ENCODE measurements at regions not wholly inside any gene's neighbourhood (a gene's known extent, or its start where the extent isn't known, plus 50 kb on each side); places are given as distances from the start of the nearest gene placed in this dataset.

DNA sequence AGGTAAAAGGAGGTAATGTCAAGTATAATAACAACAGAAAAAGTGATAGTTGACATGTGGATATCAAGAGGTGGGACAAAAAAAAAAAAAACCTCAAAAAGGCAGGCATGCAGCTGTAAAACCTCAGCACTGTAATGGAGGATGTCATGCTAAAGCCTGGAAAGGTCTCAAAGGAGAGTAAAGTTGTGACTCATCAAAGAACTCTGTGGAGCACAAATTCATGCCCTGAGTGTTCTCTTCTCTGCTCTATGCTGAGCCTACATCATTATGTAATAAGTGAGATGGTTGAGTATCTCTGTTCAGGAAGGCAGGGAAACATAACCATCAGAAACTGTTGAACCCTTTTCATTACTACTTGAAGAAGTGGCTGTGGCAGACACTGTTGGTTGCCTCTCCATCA, 597.8 kb downstream of the BCOR start:
- H3K36me3 ChIP-seq (ENCODE audit: control insufficient read depth, insufficient read depth, low read length, severe bottlenecking): no peaks in the 10 kb centered on the region
- H3K9ac ChIP-seq (ENCODE audit: low read length): no peak overlapping the region
- H3K9me3 ChIP-seq (ENCODE audit: control insufficient read depth, low read length): peaks cover 8% of the 10 kb centered on the region
- peaks cover 8% of the 10 kb centered on the region for H3K4me1 ChIP-seq (ENCODE audit: control insufficient read depth, insufficient read depth, low read length)
- peaks cover 28% of the 10 kb centered on the region for H3K27me3 ChIP-seq (replicated peaks; ENCODE audit: control insufficient read depth, insufficient read depth, low read length)
- no peak overlapping the region for H3K4me3 ChIP-seq (ENCODE audit: low read length)
- no peak for DNase-seq (ENCODE audit: low read depth)

DNA sequence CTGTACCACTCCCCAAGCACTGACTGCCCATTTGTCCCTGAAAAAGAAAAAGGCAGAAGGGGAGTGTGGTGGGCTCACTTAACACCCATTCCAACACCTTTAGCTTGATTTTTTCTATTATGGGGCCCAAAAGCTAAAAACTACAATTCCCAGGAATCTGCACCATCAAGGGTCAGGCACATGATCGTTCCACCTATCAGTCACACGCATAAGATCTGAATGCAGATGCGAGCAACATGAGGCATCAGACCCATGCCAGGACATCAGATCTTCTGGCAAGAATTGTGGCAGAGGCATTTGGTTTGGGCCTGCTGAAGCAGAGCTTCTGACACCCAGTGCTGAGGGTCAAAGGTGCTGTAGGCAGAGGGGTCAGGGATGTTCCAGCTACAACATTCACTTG, 595.9 kb downstream of the BCOR start:
- H3K36me3 ChIP-seq (ENCODE audit: control insufficient read depth, insufficient read depth, low read length, severe bottlenecking): no peaks in the 10 kb centered on the region
- peaks cover 24% of the 10 kb centered on the region for H3K27me3 ChIP-seq (replicated peaks; ENCODE audit: control insufficient read depth, insufficient read depth, low read length)
- H3K9me3 ChIP-seq (ENCODE audit: control insufficient read depth, low read length): peaks cover 8% of the 10 kb centered on the region
- no peak for DNase-seq (ENCODE audit: low read depth)
- H3K4me1 ChIP-seq (ENCODE audit: control insufficient read depth, insufficient read depth, low read length): peaks cover 12% of the 10 kb centered on the region
- H3K9ac ChIP-seq (ENCODE audit: low read length): no peak overlapping the region
- no peak overlapping the region for H3K4me3 ChIP-seq (ENCODE audit: low read length)

DNA sequence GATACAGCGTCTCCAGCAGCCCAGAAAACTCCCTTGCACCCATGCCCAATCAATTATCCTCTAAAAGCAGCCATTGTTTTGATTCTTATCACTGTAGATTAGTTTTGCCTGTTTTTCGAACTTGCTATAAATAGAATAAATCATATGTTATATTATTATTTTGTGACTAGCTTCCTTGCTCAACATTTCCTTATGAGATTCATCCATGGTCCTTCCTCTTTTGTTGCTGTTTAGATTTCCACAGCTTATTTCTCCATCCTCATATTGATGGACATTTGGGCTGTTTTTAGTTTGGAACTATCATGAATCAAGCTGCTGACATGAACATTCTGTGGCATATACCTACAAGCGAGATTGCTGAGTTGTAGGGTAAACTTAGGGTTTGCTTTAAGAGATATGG, 595.3 kb downstream of the BCOR start:
- DNase-seq (ENCODE audit: low read depth): no peak

DNA sequence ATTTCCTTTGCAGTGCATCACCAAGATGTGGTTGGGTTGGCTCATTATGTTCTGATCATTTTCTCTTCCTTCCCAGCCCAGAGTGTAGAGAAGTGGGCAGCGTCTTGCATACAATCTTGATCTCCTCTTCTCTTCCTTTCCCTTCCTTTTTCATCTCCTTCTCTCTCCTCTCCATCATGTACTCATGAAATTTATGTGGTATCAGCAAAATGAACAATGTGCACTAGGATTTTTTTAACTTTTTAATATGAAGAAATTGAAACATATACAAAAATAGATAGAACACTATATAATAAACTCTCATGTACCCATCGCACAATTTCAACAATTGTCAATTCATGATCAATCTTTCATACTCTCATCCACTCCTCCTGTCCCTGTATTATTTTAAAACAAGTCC, 593.5 kb downstream of the BCOR start:
- peaks cover 6% of the 10 kb centered on the region for H3K4me1 ChIP-seq (ENCODE audit: control insufficient read depth, insufficient read depth, low read length)
- H3K4me3 ChIP-seq (ENCODE audit: low read length): no peak overlapping the region
- DNase-seq (ENCODE audit: low read depth): no peak
- peaks cover 21% of the 10 kb centered on the region for H3K27me3 ChIP-seq (replicated peaks; ENCODE audit: control insufficient read depth, insufficient read depth, low read length)
- H3K36me3 ChIP-seq (ENCODE audit: control insufficient read depth, insufficient read depth, low read length, severe bottlenecking): no peaks in the 10 kb centered on the region
- H3K9me3 ChIP-seq (ENCODE audit: control insufficient read depth, low read length): peaks cover 22% of the 10 kb centered on the region
- no peak overlapping the region for H3K9ac ChIP-seq (ENCODE audit: low read length)

More for the DNA sequence above, 595.3 kb downstream of the BCOR start:
- Histone ChIP-seq H3K4me1 (ENCODE audit: control insufficient read depth, insufficient read depth, low read length) (peaks cover 12% of the 10 kb centered on the region), H3K9ac (ENCODE audit: low read length) (no peak overlapping the region), H3K36me3 (ENCODE audit: control insufficient read depth, insufficient read depth, low read length, severe bottlenecking) (no peaks in the 10 kb centered on the region), H3K27me3 (replicated peaks; ENCODE audit: control insufficient read depth, insufficient read depth, low read length) (peaks cover 24% of the 10 kb centered on the region), H3K9me3 (ENCODE audit: control insufficient read depth, low read length) (peaks cover 8% of the 10 kb centered on the region), H3K4me3 (ENCODE audit: low read length) (no peak overlapping the region)

DNA sequence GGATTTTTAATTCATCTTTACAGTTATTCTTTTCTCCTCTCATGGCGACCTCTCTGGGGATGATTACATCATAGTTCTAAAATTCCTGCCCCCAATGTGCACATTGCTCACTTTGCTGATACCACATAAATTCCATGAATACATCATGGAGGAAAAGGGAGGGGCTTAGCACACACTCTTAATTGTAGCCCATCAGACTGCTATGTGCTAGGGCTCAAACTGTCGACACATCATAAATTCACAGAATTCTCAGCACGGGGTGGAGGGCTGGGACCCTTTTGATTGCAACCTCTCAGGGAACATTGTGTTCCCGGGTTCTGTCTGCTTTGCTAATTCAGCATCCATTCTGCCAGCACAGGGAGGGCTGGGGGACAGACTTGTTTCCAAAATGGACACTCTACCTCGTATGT, 592.9 kb downstream of the BCOR start:
- peaks cover 6% of the 10 kb centered on the region for H3K4me1 ChIP-seq (ENCODE audit: control insufficient read depth, insufficient read depth, low read length)
- H3K36me3 ChIP-seq (ENCODE audit: control insufficient read depth, insufficient read depth, low read length, severe bottlenecking): no peaks in the 10 kb centered on the region
- no peak overlapping the region for H3K4me3 ChIP-seq (ENCODE audit: low read length)
- no peak overlapping the region for H3K9ac ChIP-seq (ENCODE audit: low read length)
- no peak for DNase-seq (ENCODE audit: low read depth)
- H3K27me3 ChIP-seq (replicated peaks; ENCODE audit: control insufficient read depth, insufficient read depth, low read length): peaks cover 21% of the 10 kb centered on the region
- H3K9me3 ChIP-seq (ENCODE audit: control insufficient read depth, low read length): peaks cover 28% of the 10 kb centered on the region

DNA sequence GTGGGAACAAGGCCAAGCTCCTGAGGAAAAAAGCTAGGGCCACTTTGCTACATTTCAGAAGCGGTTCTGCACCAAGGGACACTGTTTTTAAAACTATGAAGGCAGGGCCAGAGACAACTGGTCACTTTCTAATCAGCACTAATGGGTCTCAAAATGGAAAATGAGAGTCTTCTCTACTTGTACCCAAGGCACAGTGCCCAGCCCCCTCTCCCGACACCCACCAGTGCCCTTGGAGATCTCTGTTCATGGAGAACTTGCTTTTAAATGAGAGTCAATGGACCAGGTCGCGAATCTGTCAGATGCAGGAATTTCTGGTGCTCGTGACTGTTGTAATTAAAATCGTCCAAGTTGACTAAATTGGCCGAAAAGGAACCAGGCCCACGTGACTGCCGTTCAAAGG, 591.6 kb downstream of the BCOR start:
- Histone ChIP-seq H3K4me3 (ENCODE audit: low read length) (no peak overlapping the region), H3K9me3 (ENCODE audit: control insufficient read depth, low read length) (peaks cover 30% of the 10 kb centered on the region), H3K4me1 (ENCODE audit: control insufficient read depth, insufficient read depth, low read length) (peaks cover 6% of the 10 kb centered on the region), H3K36me3 (ENCODE audit: control insufficient read depth, insufficient read depth, low read length, severe bottlenecking) (no peaks in the 10 kb centered on the region), H3K27me3 (replicated peaks; ENCODE audit: control insufficient read depth, insufficient read depth, low read length) (peaks cover 15% of the 10 kb centered on the region), H3K9ac (ENCODE audit: low read length) (no peak overlapping the region)
- no peak for DNase-seq (ENCODE audit: low read depth)

DNA sequence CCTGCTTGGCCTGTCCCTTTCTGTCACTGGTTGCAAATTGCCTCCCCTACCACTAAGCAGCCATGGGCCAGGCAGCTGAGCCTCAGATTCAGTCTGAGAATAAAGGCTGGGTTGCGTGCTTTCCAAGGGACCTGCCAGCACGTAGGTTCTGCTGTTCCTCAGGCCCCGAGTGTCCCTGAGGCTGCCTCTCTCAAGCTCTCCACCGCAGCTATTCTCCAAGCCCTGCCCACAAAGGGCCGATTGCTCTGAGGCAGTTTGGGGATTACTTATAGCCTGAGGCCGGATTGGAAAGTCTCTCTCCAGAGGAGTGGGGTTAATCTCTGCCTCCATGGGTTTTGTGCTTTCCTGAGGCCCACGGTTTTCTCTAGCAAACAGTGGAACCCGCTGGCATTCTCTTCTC, 590.7 kb downstream of the BCOR start:
- Histone ChIP-seq H3K27me3 (replicated peaks; ENCODE audit: control insufficient read depth, insufficient read depth, low read length) (peaks cover 15% of the 10 kb centered on the region), H3K9me3 (ENCODE audit: control insufficient read depth, low read length) (peaks cover 30% of the 10 kb centered on the region), H3K4me1 (ENCODE audit: control insufficient read depth, insufficient read depth, low read length) (peaks cover 6% of the 10 kb centered on the region), H3K36me3 (ENCODE audit: control insufficient read depth, insufficient read depth, low read length, severe bottlenecking) (no peaks in the 10 kb centered on the region), H3K9ac (ENCODE audit: low read length) (no peak overlapping the region), H3K4me3 (ENCODE audit: low read length) (no peak overlapping the region)
- no peak for DNase-seq (ENCODE audit: low read depth)

DNA sequence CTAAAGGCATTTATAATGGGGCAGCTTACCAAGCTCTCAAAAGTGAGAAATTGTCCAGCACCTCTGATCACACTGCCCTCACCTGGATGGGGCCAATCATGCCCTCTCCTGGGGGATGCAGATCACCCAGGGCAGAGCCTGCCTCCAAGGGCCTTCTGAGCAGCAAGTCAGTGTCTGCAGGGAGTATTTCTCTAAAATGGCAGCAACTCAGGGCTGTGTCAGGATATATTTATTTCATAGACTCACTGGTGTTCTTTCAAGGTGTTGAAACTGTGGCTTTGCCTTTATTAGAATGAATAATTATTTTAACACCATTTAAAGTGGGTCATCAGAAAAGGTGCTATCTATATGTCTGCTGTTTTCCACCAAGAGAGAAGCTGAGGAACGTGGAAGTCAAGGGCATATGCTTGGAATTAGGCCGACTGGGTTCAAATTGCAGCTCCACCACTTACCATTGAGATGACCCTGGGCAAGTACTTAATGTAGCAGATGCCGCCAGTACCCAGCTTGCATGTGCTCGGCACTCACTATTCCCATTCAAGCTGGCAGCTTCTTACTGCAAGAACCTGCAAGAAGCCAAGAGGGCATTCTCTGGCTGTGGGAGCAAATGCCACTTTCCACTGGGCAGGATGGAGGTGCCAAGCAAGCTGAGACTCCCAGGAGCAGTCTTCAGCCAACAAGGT, 590.0 kb downstream of the BCOR start:
- Histone ChIP-seq H3K9ac (ENCODE audit: low read length) (no peak overlapping the region), H3K4me1 (ENCODE audit: control insufficient read depth, insufficient read depth, low read length) (peaks cover 6% of the 10 kb centered on the region), H3K36me3 (ENCODE audit: control insufficient read depth, insufficient read depth, low read length, severe bottlenecking) (no peaks in the 10 kb centered on the region), H3K27me3 (replicated peaks; ENCODE audit: control insufficient read depth, insufficient read depth, low read length) (peaks cover 15% of the 10 kb centered on the region), H3K4me3 (ENCODE audit: low read length) (no peak overlapping the region), H3K9me3 (ENCODE audit: control insufficient read depth, low read length) (peaks cover 30% of the 10 kb centered on the region)
- DNase-seq (ENCODE audit: low read depth): no peak

DNA sequence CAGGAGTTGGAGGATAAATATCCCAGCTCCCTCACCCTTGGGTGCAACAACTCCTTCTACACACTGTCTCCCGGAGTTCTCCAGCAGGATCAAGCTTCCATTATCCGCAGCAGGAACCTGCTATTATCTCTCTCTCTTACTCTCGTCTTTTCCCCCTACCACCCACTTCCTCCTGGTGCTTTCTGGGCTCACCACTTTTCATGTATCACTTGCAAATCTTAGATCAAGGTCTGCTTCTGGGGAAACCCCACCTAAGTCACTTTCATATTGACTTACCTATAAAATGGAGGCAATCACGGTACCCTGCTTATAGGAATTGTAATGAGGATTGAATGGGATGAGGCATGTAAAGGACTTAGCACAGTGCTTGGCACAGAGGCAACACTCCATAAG, 589.5 kb downstream of the BCOR start:
- Histone ChIP-seq H3K36me3 (ENCODE audit: control insufficient read depth, insufficient read depth, low read length, severe bottlenecking) (no peaks in the 10 kb centered on the region), H3K9me3 (ENCODE audit: control insufficient read depth, low read length) (peaks cover 33% of the 10 kb centered on the region), H3K9ac (ENCODE audit: low read length) (no peak overlapping the region), H3K27me3 (replicated peaks; ENCODE audit: control insufficient read depth, insufficient read depth, low read length) (peaks cover 9% of the 10 kb centered on the region), H3K4me3 (ENCODE audit: low read length) (no peak overlapping the region), H3K4me1 (ENCODE audit: control insufficient read depth, insufficient read depth, low read length) (peaks cover 6% of the 10 kb centered on the region)
- no peak for DNase-seq (ENCODE audit: low read depth)

DNA sequence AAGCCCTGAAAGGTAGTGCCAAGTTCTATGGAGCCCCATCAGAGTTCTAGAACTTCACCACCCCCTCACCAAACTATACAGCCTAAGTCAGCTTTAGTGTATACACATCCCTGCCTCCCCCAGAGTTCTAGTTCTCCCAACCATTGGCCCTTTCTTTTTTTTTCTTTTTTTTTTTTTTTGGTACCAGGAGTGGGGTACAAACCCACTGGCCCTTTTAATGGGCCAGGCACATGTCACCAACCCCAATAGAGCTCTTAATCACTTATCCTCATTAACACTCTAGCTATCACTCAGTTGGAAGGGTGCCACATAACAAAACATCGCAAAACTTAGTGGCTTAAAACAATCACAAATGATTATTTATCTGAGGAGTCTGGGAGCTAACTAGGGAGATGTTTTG, 588.6 kb downstream of the BCOR start:
- H3K9ac ChIP-seq (ENCODE audit: low read length): no peak overlapping the region
- H3K4me1 ChIP-seq (ENCODE audit: control insufficient read depth, insufficient read depth, low read length): peaks cover 6% of the 10 kb centered on the region
- H3K9me3 ChIP-seq (ENCODE audit: control insufficient read depth, low read length): peaks cover 33% of the 10 kb centered on the region
- H3K36me3 ChIP-seq (ENCODE audit: control insufficient read depth, insufficient read depth, low read length, severe bottlenecking): no peaks in the 10 kb centered on the region
- peaks cover 6% of the 10 kb centered on the region for H3K27me3 ChIP-seq (replicated peaks; ENCODE audit: control insufficient read depth, insufficient read depth, low read length)
- no peak for DNase-seq (ENCODE audit: low read depth)
- no peak overlapping the region for H3K4me3 ChIP-seq (ENCODE audit: low read length)

DNA sequence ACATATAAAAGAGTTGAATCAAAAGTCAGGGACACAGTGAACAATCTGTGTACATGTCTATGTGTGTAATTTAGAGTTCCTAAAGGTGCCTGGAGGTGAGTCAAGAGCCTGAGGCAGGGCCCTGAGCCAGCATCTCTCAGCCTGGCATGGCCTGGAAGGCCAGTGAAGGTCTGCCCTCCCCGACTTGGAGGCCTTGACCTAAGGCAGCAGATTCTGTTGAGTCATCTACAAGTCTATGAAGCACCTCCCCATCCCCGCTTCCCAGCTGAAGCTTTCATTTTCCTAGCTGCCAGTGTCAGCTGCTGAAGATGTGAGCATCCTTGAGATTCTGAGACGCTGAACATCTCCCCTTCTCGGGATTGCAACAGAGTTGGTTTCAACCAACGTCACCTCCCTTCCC, 583.9 kb downstream of the BCOR start:
- Histone ChIP-seq H3K9me3 (ENCODE audit: control insufficient read depth, low read length) (peaks cover 23% of the 10 kb centered on the region), H3K4me3 (ENCODE audit: low read length) (no peak overlapping the region), H3K27me3 (replicated peaks; ENCODE audit: control insufficient read depth, insufficient read depth, low read length) (peaks cover 24% of the 10 kb centered on the region), H3K4me1 (ENCODE audit: control insufficient read depth, insufficient read depth, low read length) (peaks cover 5% of the 10 kb centered on the region), H3K36me3 (ENCODE audit: control insufficient read depth, insufficient read depth, low read length, severe bottlenecking) (no peaks in the 10 kb centered on the region), H3K9ac (ENCODE audit: low read length) (no peak overlapping the region)
- no peak for DNase-seq (ENCODE audit: low read depth)

DNA sequence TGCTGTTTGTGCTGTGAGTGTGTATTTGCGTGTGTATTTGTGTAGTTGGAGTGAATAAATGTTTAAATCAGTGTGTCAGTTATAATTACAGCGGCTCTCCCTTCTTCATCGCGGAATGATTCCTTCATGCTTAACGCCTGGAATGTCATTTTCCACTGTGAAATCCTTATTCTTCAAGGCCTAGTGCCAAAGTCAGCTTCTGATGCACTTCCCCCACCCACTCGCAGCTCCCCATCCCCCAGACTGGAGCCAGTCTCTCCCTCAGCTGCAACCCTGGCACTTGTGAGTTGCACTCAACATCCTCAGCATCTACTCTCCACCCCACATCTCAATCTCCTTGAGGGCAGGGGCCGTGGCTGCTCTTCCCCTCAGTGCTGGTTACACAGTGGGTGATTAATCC, 583.0 kb downstream of the BCOR start:
- Histone ChIP-seq H3K9me3 (ENCODE audit: control insufficient read depth, low read length) (peaks cover 14% of the 10 kb centered on the region), H3K4me1 (ENCODE audit: control insufficient read depth, insufficient read depth, low read length) (peaks cover 8% of the 10 kb centered on the region), H3K27me3 (replicated peaks; ENCODE audit: control insufficient read depth, insufficient read depth, low read length) (peaks cover 27% of the 10 kb centered on the region), H3K4me3 (ENCODE audit: low read length) (no peak overlapping the region), H3K36me3 (ENCODE audit: control insufficient read depth, insufficient read depth, low read length, severe bottlenecking) (no peaks in the 10 kb centered on the region), H3K9ac (ENCODE audit: low read length) (no peak overlapping the region)
- no peak for DNase-seq (ENCODE audit: low read depth)
